ENCODE measurements at regions not wholly inside any gene's neighbourhood (a gene's known extent, or its start where the extent isn't known, plus 50 kb on each side); places are given as distances from the start of the nearest gene placed in this dataset.

GRCh38 chr12:24615967-24616411 lies 332.9 kb downstream of the BCAT1 start:
- DNase-seq (ENCODE audit: insufficient read length, low spot score): no peak

DNA sequence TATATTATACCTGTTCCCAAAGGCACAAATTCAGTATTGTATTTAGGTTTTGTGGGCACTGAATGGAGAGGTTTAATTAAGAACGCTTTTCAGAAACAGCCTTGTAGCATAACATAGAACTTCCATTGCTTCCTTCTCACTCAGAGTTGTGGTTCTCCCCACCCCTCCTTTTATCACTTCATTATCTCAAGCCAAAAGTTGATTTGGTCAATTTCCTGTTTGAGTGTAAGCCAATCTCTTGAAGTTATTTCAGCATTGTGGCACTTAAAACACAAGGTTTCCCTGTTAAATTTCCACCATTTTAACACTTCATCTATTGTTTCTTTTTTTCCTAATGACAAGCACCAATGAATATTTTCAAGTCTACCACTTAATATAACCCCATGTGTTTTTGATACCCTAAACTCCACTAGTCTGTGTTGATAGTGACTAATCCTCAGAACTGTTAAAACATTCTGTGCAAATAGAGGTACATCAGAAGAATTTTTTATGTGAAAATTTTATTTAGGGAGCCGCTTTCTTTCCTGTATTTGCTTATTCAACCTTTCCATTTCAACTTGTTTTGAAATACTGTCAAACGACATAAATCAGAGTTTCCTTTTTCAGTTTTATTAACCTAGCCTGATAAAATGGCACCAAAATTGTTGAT lies 340.1 kb downstream of the BCAT1 start:
- DNase-seq (ENCODE audit: insufficient read length, low spot score) (no peak), FAIRE-seq (no peak)

More at GRCh38 chr12:24615967-24616411, 332.9 kb downstream of the BCAT1 start:
- FAIRE-seq: no peak

GRCh38 chr12:24608108-24608507 lies 340.8 kb downstream of the BCAT1 start:
- DNase-seq (ENCODE audit: insufficient read length, low spot score) (no peak), FAIRE-seq (no peak)

DNA sequence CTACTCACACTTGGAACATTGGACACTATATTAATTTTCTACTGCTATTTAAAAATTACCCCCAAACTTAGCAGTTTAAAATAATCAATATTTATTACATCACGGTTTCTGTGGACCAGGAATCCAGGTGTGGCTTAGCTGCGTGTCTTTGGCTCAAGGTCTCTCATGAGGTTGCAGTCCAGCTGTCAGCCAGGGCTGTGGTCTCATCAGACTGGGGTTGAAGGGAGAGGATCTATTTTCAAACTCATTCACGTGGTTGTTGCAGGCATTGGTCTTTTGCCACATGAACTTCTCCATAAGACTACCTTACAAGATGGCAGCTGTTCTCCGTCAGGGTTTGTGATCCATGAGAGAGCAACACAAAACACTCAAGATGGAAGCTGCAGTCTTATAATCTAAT lies 343.0 kb downstream of the BCAT1 start:
- DNase-seq (ENCODE audit: insufficient read length, low spot score) (no peak), FAIRE-seq (no peak)

DNA sequence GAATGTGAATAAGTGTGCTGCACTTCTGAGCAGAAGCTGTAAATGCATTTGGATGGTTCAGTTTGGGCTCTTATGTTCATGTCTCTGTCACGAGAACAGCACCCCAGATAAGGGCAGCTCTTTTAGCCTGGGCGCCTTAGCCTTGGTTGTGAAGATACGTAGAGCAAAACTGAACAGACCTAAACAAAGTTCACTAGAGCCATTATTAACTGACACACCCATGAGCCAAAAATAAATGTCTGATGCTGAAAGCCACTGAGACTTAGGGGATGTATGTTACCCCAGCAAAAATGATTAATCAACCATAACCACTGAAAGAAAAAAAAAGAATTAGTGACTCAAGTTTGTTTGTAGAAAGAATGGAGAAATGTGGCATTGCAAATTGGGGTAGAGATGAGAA lies 343.4 kb downstream of the BCAT1 start:
- FAIRE-seq (no peak), DNase-seq (ENCODE audit: insufficient read length, low spot score) (no peak)

DNA sequence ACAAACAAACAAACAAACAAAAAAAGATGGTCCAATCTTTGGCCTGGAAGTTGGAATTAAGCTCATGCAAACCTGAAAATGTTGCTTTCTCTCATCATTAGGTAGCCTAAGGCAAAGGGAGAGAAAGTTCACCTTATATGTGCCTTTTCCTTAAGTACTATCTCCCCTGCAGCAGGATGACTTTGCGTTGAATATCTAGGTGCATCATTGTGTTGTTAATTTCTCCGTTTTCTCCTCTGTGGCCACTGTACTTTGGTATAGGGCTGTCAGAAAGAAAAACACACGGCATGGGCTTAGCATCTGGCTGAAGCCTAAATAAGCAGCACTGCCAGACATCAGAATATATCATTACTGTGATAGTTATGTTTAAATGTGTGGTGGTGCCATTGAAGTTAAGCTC lies 345.5 kb downstream of the BCAT1 start:
- DNase-seq (ENCODE audit: insufficient read length, low spot score) (no peak), FAIRE-seq (no peak)

DNA sequence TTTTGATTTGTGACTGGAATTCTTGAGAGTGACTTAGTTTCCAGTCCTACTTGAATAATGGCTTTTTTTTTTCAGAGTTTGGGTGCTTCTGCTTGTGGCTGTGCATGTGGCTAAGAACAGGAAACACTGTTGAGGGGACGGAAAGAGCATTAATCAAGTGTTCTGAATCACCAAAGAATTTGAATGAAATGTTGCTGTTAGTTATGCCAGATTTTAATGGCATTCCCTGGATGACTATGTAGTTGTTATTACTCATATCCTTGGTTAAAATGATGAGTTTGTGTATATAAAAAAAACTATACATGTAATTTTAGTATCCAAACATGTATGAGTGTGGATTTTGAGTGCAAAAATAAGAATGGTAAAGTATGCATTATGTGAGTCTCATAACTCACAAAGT lies 347.9 kb downstream of the BCAT1 start:
- DNase-seq (ENCODE audit: insufficient read length, low spot score) (peak; percentile 25), FAIRE-seq (no peak)

DNA sequence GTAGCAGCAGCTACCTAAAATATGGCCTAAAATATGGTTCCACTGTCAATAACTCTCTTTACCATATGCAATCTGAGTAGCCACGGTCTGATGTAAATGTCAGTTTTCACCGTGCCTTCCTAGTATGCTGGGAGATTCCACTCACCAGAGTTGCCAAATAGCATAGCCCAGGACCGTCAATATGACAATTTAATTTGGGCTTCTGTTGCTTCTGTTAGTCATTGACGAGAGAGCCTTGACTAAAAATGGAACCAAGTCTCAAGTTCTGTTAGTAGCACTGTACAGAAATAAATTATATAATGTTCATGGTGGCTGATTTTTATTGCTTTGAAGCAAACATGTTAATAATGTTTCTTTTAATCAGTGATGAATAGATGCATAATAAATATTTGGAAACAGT lies 348.4 kb downstream of the BCAT1 start:
- DNase-seq (ENCODE audit: insufficient read length, low spot score) (no peak), FAIRE-seq (no peak)

DNA sequence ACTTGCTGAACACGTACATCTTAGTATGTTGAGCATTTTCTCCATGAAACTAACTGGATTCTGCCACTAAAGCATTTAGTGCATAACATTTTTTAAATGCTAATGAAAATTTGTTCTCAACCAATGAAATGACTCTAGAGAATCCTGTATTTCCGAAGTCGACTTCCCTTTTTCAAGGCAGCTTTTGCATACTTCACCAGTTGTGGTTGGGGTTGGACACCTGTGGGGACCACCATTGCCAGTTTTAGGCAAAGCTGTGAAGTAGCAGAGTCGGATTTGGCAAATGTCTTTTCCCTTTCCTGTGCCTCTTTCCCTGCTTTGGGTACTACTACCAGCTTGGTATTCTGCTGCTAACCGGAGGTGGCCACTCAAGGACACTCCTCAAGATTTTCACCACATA lies 349.2 kb downstream of the BCAT1 start:
- DNase-seq (ENCODE audit: insufficient read length, low spot score): no peak
- FAIRE-seq: no peak

- FAIRE-seq (no peak), DNase-seq (ENCODE audit: insufficient read length, low spot score) (no peak)
These were observed 351.3 kb downstream of the BCAT1 start for GRCh38 chr12:24597580-24597979.

GRCh38 chr12:24596768-24597388 lies 352.0 kb downstream of the BCAT1 start:
- FAIRE-seq (peak; percentile 9), DNase-seq (ENCODE audit: insufficient read length, low spot score) (no peak)

- DNase-seq (ENCODE audit: insufficient read length, low spot score) (no peak), FAIRE-seq (no peak)
These were observed 353.2 kb downstream of the BCAT1 start for GRCh38 chr12:24595652-24596235.

DNA sequence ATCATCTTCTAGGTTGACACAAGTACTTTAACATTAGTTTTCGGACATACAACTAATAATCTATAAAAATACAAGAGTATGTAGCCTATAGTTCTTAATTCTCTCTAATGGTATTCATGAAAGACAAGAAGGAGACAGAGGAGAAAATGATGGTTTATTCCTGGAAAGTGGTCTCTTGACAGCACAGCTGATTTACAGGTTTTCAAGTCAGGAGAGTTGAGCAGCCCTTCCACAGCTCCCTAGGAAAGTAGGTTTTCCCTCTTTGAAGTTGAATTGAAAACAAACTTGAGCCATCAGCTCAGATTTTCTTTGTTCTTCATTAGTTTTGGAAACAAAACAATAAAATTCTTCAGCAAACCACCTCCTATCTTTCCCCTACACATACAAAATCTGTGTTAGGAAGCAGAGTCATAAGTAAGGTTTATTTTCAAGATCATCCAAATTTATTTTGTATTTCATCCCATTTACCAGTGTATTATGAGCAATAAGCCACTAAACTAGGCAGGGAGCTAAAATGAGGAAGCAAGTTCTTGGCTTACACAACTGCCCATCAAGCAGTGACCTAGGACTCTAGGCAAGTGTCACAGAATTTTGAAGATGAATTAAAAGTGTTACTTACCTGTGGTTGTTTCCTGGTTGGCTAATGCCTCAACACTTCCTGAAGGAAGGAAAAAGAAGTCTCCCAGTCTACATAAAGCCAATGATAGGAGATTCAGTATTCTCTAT lies 357.0 kb downstream of the BCAT1 start:
- no peak for FAIRE-seq

DNA sequence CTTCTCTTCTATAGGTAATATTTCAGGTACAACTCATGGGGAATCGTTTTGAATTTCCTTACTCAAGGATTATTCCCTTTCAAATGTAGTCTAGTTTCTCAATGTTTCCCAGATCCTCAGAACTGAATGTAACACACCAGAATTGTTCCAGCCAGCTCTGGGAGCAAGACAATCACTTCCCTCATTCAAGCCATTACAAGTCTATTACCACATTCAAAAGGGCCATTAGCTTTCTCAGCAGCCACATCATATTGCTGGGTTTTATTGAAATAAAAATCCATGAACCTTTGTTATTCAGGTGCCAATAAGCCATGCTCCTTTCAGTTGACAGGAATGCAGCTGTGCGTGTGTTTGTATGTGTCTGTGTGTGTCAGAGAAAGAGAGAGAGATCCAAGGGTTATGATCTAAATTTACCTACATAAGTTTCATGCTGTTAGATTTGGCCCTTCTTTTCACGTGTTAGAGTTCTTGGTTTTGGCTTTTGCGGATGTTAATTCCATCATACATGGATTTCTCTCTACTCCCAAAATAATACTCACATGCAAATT lies 357.7 kb downstream of the BCAT1 start:
- DNase-seq (ENCODE audit: insufficient read length, low spot score) (no peak), FAIRE-seq (no peak)

More for the DNA sequence above, 357.0 kb downstream of the BCAT1 start:
- DNase-seq (ENCODE audit: insufficient read length, low spot score): no peak

DNA sequence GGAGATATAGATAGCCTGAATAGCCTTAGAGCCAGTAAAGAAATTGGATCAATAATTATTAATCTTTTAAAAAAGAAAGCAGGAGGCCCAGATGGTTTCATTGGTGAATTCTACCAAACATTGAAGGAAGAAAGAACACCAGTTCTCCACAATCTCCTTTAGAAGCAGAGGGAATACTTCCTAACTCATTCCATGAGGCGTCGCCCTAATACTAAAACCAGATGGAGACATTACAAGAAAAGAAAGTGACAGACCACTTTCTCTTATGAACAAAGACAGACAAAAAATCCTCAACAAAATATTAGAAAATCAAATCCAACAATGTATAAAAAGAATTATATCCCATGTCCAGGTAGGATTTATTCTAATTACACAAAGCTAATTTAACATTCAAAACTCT lies 362.6 kb downstream of the BCAT1 start:
- no peak for DNase-seq (ENCODE audit: insufficient read length, low spot score)
- no peak for FAIRE-seq

DNA sequence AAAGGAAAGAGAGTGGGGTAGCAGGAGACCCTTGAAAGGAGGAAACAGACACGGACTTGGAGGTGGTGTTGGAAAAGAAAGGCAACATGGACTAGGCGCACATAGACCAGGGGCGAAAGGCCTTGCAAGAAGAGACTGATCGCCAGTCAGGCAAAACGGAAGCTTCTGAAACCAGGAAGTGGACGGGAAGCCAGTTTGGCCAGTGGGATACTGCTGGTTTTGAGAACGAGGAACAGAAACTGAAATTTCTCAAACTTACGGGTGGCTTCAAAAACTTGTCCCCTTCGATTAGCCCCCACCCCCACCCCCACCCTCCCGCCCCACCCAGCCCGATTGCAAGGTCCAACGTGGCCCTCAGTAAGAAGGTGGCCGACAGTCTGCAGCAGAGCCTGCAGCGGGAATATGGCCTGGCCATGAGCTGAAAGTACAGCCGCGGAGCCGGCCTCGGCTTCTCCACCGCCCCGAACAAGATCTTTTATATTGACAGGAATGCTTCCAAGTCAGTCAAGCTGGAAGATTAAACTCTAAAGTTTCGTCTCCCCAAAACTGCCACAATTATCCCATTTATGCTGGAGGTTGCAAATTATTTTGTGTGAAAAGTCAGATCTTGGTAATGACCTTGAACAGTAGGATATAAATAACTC lies 364.7 kb downstream of the BCAT1 start:
- FAIRE-seq (no peak), DNase-seq (ENCODE audit: insufficient read length, low spot score) (no peak)

GRCh38 chr12:24582954-24583601 lies 365.8 kb downstream of the BCAT1 start:
- FAIRE-seq (no peak), DNase-seq (ENCODE audit: insufficient read length, low spot score) (no peak)

DNA sequence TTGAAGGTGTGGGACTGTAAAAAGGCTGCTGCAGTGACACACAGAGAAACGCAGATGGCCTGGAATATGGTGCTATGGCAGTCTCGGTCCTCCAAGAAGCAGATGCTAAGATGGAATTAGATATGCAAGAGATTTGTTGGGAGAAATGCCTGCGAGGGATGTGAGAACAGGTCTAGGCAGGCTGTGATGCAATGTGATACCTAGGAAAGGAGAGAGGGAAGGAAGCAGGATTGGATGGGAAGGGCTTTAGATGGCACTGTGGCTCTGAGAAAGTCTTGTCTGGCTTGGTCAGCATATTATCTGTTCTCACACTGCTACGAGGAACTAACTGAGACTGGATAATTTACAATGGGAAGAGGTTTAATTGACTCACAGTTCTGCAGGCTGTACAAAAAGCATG lies 374.4 kb downstream of the BCAT1 start:
- DNase-seq (ENCODE audit: insufficient read length, low spot score) (no peak), FAIRE-seq (no peak)

DNA sequence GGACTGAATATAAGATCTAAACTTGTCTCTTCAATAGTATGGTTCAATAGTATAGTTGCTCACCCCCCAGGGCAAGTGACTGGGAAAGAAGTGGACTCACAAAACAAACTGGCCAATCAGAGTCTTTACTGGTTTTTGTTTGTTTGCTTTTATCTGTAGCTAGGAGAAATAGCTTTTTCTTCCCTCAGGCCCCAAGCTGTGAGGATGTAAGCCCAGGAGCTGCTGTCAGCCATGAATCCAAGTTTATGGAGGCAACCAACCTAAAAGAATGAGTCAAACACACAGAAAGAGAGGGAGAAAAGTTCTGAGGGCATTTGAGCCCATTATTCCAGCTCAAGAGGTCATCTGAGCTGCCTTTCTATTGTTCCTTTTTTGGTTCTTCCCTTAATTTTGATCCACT lies 375.3 kb downstream of the BCAT1 start:
- no peak for DNase-seq (ENCODE audit: insufficient read length, low spot score)
- FAIRE-seq: no peak

GRCh38 chr12:24565300-24565699 lies 383.6 kb downstream of the BCAT1 start:
- no peak for DNase-seq (ENCODE audit: insufficient read length, low spot score)
- FAIRE-seq: no peak

All from HTR-8/SVneo (cell line).